ENCODE measurements at regions not wholly inside any gene's neighbourhood (a gene's known extent, or its start where the extent isn't known, plus 50 kb on each side); places are given as distances from the start of the nearest gene placed in this dataset.

- TF ChIP-seq ZNF408 (CRISPR knock-in tag; IDR thresholded peaks at IDR 0.05; ENCODE audit: low read depth) (no peak), BRD4 (IDR thresholded peaks at IDR 0.05) (no peak), MCM5 (IDR thresholded peaks at IDR 0.05; ENCODE audit: low read depth) (no peak), MEF2A (IDR thresholded peaks at IDR 0.05; ENCODE audit: control insufficient read depth, low read depth, low read length) (no peak)
Measured at GRCh38 chr4:23674694-23675093, 215.2 kb downstream of the PPARGC1A start.

All from K562 (cell line).